ENCODE measurements at regions not wholly inside any gene's neighbourhood (a gene's known extent, or its start where the extent isn't known, plus 50 kb on each side); places are given as distances from the start of the nearest gene placed in this dataset.

DNA sequence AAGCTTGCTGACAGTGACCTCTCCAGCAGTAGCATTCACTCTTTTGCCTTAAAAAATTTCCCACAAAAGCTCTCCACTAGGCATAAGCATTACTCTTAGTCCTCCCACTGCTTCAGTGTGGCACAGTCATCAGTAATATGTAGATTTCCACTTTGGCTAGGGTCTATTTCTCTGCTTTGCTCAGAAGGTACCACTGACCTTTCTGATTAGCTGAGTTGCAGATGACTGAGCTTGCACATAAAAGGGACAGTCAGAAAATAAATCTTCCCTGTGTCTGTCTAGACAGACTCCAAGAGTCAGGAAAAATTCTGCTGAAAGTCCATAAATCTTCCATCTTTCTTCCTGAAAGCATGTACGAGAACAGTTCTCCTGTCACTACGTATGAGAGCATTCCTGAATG, 56.6 kb upstream of the APP start:
- no peak overlapping the region for H3K4me3 ChIP-seq (ENCODE audit: low read length)
- no peaks in the 10 kb centered on the region for H3K4me1 ChIP-seq (ENCODE audit: low read length)
- no peaks in the 10 kb centered on the region for H3K9me3 ChIP-seq (ENCODE audit: insufficient read depth, low read length)
- H3K36me3 ChIP-seq (replicated peaks; ENCODE audit: low read depth, low read length): no peaks in the 10 kb centered on the region
- no peaks in the 10 kb centered on the region for H3K79me2 ChIP-seq (ENCODE audit: low read length)
- TF ChIP-seq EZH2phosphoT487 (IDR thresholded peaks at IDR 0.05; ENCODE audit: low read depth): no peak
- TF ChIP-seq, protein P1, sequence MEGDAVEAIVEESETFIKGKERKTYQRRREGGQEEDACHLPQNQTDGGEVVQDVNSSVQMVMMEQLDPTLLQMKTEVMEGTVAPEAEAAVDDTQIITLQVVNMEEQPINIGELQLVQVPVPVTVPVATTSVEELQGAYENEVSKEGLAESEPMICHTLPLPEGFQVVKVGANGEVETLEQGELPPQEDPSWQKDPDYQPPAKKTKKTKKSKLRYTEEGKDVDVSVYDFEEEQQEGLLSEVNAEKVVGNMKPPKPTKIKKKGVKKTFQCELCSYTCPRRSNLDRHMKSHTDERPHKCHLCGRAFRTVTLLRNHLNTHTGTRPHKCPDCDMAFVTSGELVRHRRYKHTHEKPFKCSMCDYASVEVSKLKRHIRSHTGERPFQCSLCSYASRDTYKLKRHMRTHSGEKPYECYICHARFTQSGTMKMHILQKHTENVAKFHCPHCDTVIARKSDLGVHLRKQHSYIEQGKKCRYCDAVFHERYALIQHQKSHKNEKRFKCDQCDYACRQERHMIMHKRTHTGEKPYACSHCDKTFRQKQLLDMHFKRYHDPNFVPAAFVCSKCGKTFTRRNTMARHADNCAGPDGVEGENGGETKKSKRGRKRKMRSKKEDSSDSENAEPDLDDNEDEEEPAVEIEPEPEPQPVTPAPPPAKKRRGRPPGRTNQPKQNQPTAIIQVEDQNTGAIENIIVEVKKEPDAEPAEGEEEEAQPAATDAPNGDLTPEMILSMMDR (IDR thresholded peaks at IDR 0.05; ENCODE audit: low read depth, low read length): no peak
- no peaks in the 10 kb centered on the region for H3K27me3 ChIP-seq (ENCODE audit: low read depth, low read length)
- no peak overlapping the region for H3K9ac ChIP-seq (ENCODE audit: low read length)
- no peak overlapping the region for H3K27ac ChIP-seq (ENCODE audit: low read length)
- no peak overlapping the region for H3K4me2 ChIP-seq (ENCODE audit: low read length)
- H4K20me1 ChIP-seq (ENCODE audit: insufficient read depth, low read length): no peaks in the 10 kb centered on the region
- H2AFZ ChIP-seq (ENCODE audit: low read depth, low read length): no peak overlapping the region

DNA sequence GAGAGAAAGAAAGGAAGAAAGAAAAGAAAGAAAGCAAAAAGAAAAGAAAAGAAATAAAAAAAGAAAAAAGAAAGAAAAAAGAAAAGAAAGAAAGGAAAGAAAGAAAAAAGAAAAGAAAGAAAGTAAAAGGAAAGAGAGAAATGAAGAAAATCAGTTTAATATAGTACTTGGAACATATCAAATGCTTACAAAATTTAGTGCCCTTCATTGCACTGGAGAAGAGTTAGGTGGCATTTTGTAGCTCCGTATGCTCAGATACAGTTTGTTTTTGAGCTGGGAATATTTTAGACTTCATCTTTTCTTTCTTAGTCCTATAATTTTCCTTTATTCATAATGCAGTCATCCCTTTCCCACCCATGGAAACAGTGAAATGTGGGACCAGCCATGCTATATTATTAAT, 56.2 kb upstream of the APP start:
- no peak overlapping the region for H2AFZ ChIP-seq (ENCODE audit: low read depth, low read length)
- no peaks in the 10 kb centered on the region for H3K79me2 ChIP-seq (ENCODE audit: low read length)
- no peaks in the 10 kb centered on the region for H3K9me3 ChIP-seq (ENCODE audit: insufficient read depth, low read length)
- no peak overlapping the region for H3K9ac ChIP-seq (ENCODE audit: low read length)
- H3K27me3 ChIP-seq (ENCODE audit: low read depth, low read length): no peaks in the 10 kb centered on the region
- H3K27ac ChIP-seq (ENCODE audit: low read length): no peak overlapping the region
- no peaks in the 10 kb centered on the region for H3K36me3 ChIP-seq (replicated peaks; ENCODE audit: low read depth, low read length)
- H3K4me1 ChIP-seq (ENCODE audit: low read length): no peaks in the 10 kb centered on the region
- TF ChIP-seq, protein P1 (IDR thresholded peaks at IDR 0.05; ENCODE audit: low read depth, low read length): no peak
- no peak for TF ChIP-seq EZH2phosphoT487 (IDR thresholded peaks at IDR 0.05; ENCODE audit: low read depth)
- no peaks in the 10 kb centered on the region for H4K20me1 ChIP-seq (ENCODE audit: insufficient read depth, low read length)
- no peak overlapping the region for H3K4me2 ChIP-seq (ENCODE audit: low read length)
- no peak overlapping the region for H3K4me3 ChIP-seq (ENCODE audit: low read length)

DNA sequence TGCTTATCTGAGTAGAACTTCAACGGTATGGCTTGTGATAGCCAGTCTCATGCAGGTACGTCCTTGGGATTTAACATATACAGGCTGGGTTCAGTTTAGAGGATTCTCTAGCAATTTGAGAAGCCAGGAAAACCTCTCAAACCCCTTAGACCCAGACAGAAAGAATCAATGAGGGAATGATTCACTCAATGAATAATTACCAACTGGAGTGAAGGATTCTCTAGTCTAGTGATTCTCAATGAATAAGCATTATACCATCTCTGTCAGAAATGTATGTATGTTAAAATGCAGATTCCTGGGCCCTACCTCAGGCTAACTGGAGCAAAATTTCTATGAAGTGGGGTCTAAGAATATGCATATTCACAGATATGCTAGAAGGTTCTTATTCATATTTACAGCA, 54.5 kb upstream of the APP start:
- TF ChIP-seq, protein P1 (IDR thresholded peaks at IDR 0.05; ENCODE audit: low read depth, low read length): no peak
- no peak for TF ChIP-seq EZH2phosphoT487 (IDR thresholded peaks at IDR 0.05; ENCODE audit: low read depth)
- Histone ChIP-seq H3K4me1 (ENCODE audit: low read length) (no peaks in the 10 kb centered on the region), H2AFZ (ENCODE audit: low read depth, low read length) (no peak overlapping the region), H3K27ac (ENCODE audit: low read length) (no peak overlapping the region), H4K20me1 (ENCODE audit: insufficient read depth, low read length) (no peaks in the 10 kb centered on the region), H3K9me3 (ENCODE audit: insufficient read depth, low read length) (no peaks in the 10 kb centered on the region), H3K27me3 (ENCODE audit: low read depth, low read length) (no peaks in the 10 kb centered on the region), H3K36me3 (replicated peaks; ENCODE audit: low read depth, low read length) (no peaks in the 10 kb centered on the region), H3K4me2 (ENCODE audit: low read length) (no peak overlapping the region), H3K79me2 (ENCODE audit: low read length) (no peaks in the 10 kb centered on the region), H3K4me3 (ENCODE audit: low read length) (no peak overlapping the region), H3K9ac (ENCODE audit: low read length) (no peak overlapping the region)

DNA sequence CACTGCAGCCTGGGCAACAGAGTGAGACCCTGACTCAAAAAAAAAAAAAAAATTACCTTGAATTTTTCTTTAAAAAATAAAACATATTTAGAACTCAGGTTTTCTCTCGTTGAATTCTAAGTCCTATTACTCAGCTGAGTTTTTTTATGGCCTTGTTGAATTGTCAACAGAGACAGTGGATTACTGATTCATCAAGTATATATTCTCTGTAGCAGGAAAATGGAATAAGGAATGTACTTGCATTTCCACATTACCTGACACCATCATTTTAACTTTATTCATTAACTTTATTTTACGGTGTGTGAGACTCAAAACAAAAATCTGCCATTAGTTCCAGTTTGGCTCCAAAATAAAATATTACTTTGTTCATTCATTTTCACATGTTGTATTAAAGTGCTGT, 53.8 kb upstream of the APP start:
- Histone ChIP-seq H3K27ac (ENCODE audit: low read length) (no peak overlapping the region), H3K36me3 (replicated peaks; ENCODE audit: low read depth, low read length) (no peaks in the 10 kb centered on the region), H3K9ac (ENCODE audit: low read length) (no peak overlapping the region), H3K4me1 (ENCODE audit: low read length) (no peaks in the 10 kb centered on the region), H3K27me3 (ENCODE audit: low read depth, low read length) (no peaks in the 10 kb centered on the region), H3K79me2 (ENCODE audit: low read length) (no peaks in the 10 kb centered on the region), H2AFZ (ENCODE audit: low read depth, low read length) (no peak overlapping the region), H3K4me2 (ENCODE audit: low read length) (no peak overlapping the region), H3K4me3 (ENCODE audit: low read length) (no peak overlapping the region), H3K9me3 (ENCODE audit: insufficient read depth, low read length) (no peaks in the 10 kb centered on the region), H4K20me1 (ENCODE audit: insufficient read depth, low read length) (no peaks in the 10 kb centered on the region)
- TF ChIP-seq EZH2phosphoT487 (IDR thresholded peaks at IDR 0.05; ENCODE audit: low read depth): no peak
- TF ChIP-seq, protein P1 (IDR thresholded peaks at IDR 0.05; ENCODE audit: low read depth, low read length): no peak

Measured in OCI-LY3 (cell line).